ENCODE measurements at regions not wholly inside any gene's neighbourhood (a gene's known extent, or its start where the extent isn't known, plus 50 kb on each side); places are given as distances from the start of the nearest gene placed in this dataset.
"Not testable (repeated sequence)": the region's sequence is repeated elsewhere in the genome, so short reads cannot be mapped to it uniquely, and the experiment has no call there.

DNA sequence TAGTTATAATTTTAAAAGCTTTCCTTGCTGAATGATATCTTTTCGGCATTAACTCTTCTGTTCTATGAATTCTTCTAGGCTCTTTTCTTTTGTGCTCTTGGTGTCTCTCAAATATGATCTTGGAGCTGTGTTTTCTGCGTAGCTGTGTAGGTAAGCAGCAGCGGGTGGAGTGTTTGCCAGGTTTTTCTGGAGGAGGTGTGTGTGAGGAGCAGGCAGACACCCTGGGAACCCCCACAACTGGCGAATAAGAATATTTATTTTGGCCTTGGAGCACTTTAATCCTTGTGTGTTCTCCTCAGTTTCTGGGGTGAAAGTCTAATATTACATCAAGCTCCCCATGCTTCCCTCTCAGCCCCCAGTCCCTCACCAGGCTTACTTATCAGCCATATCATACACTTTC is 232.0 kb upstream of the FANCL start:
- Mint-ChIP-seq H3K27ac (no peak overlapping the region), H3K36me3 (no peaks in the 10 kb centered on the region), H3K4me1 (no peaks in the 10 kb centered on the region), H3K9me3 (no peaks in the 10 kb centered on the region), H3K4me3 (no peak overlapping the region), H3K27me3 (peaks cover 0 to 4% of the 10 kb centered on the region in 2 donors)
- H3K27me3 ChIP-seq (ENCODE audit: insufficient read depth, low read length), result no peaks in the 10 kb centered on the region
- no peaks in the 10 kb centered on the region for H3K4me1 ChIP-seq (ENCODE audit: insufficient read depth, low read length)
- ChIA-PET CTCF (ENCODE audit: partially characterized antibody) (no interaction called here), POLR2A (ENCODE audit: partially characterized antibody) (no interaction called here)
- no peaks in the 10 kb centered on the region for H3K36me3 ChIP-seq (ENCODE audit: insufficient read depth, low read length)
- H3K9me3 ChIP-seq (ENCODE audit: control insufficient read depth in 1 of 2, low read length in 2 of 2), result no peaks in the 10 kb centered on the region
- intact Hi-C loops (cut with micrococcal nuclease), result no loop called here
- no peak for DNase-seq
- H3K4me3 ChIP-seq (ENCODE audit: low read length in 2 of 2), result no peak overlapping the region
- no peak overlapping the region for H3K27ac ChIP-seq (ENCODE audit: low read depth, low read length)

DNA sequence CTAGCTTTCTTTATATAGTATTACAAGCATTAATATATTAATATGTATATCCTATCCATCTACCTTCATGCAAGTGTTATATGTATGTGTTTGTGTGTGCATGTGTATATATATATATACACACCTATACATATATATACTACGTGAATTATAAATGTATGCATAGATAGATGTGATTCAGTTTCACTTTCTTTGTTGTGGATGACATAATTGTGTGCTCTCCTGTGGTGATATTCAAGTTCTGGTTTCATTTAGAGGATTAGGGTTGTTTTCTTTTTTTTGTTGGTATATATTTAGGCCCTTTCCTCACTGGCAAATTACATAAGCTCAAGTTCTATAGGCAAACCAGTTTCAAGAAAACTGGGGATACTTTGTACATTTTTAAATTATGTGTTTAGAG is 225.7 kb upstream of the FANCL start:
- POLR2A ChIA-PET (ENCODE audit: partially characterized antibody), result no interaction called here
- no peak for DNase-seq
- intact Hi-C loops (cut with micrococcal nuclease), result no loop called here
- CTCF ChIA-PET (ENCODE audit: partially characterized antibody), result no interaction called here
- peaks cover 4% of the 10 kb centered on the region in 2 donors for H3K27me3 Mint-ChIP-seq
- H3K36me3 Mint-ChIP-seq, result no peaks in the 10 kb centered on the region
- H3K9me3 Mint-ChIP-seq, result peaks cover 0 to 2% (median 0%) of the 10 kb centered on the region in 8 donors
- Histone ChIP-seq H3K27ac (ENCODE audit: low read depth, low read length) (no peak overlapping the region), H3K4me1 (ENCODE audit: insufficient read depth, low read length) (no peaks in the 10 kb centered on the region), H3K4me3 (ENCODE audit: low read length in 2 of 2) (no peak overlapping the region), H3K36me3 (ENCODE audit: insufficient read depth, low read length) (no peaks in the 10 kb centered on the region), H3K27me3 (ENCODE audit: insufficient read depth, low read length) (no peaks in the 10 kb centered on the region), H3K9me3 (ENCODE audit: control insufficient read depth in 1 of 2, low read length in 2 of 2) (no peaks in the 10 kb centered on the region)
- peak overlapping the region in 3 of 8 donors; percentile 29 to 39 (median 29) for H3K4me3 Mint-ChIP-seq
- peaks cover 0 to 8% (median 1%) of the 10 kb centered on the region in 4 donors for H3K4me1 Mint-ChIP-seq
- H3K27ac Mint-ChIP-seq, result no peak overlapping the region

DNA sequence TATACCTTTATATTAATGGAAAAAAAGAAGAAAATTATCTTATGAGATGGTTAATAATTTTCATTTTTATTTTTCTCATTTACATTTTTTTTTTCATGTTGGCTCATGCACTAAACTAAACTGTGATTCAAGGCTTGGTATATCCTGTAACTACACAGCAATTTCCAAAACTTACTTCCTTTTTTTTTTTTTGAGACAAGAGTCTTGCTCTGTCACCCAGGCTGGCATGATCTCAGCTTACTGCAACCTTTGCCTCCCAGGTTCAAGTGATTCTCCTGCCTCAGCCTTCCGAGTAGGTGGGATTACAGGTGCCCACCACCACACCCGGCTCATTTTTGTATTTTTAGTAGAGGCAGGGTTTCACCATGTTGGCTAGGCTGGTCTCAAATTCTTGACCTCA is 224.9 kb upstream of the FANCL start:
- H3K27me3 Mint-ChIP-seq; H3K4me3 Mint-ChIP-seq; CTCF ChIA-PET (ENCODE audit: partially characterized antibody); H3K27ac Mint-ChIP-seq; intact Hi-C loops (cut with micrococcal nuclease); DNase-seq; H3K9me3 Mint-ChIP-seq; H3K4me1 Mint-ChIP-seq; H3K9me3 ChIP-seq (ENCODE audit: control insufficient read depth in 1 of 2, low read length in 2 of 2); H3K36me3 Mint-ChIP-seq; H3K27me3 ChIP-seq (ENCODE audit: insufficient read depth, low read length); H3K36me3 ChIP-seq (ENCODE audit: insufficient read depth, low read length); POLR2A ChIA-PET (ENCODE audit: partially characterized antibody); H3K27ac ChIP-seq (ENCODE audit: low read depth, low read length); H3K4me3 ChIP-seq (ENCODE audit: low read length in 2 of 2); H3K4me1 ChIP-seq (ENCODE audit: insufficient read depth, low read length): not testable (repeated sequence)

DNA sequence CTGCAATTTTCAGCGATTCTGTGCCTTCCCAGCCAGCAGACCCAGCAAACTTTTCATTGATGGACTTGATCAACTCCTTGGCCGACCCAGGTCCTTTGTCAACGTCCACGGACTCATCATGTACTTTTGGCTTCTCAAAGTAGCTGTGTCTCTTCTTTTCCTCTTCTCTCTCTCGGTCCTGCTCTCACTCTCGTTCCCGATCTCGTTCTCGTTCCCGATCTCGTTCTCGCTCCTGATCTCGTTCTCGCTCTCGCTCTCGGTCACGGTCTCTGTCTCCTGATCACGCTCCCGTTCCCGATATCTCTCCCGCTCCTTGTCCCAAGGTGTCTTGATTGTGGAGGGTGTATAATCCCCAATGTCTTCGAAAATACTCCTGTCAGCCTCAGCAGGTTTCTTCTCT is 219.5 kb upstream of the FANCL start:
- no peak overlapping the region for H3K27ac ChIP-seq (ENCODE audit: low read depth, low read length)
- no peak for DNase-seq
- no peaks in the 10 kb centered on the region for H3K9me3 ChIP-seq (ENCODE audit: control insufficient read depth in 1 of 2, low read length in 2 of 2)
- no peak overlapping the region for H3K27ac Mint-ChIP-seq
- H3K4me1 Mint-ChIP-seq, result no peaks in the 10 kb centered on the region
- H3K9me3 Mint-ChIP-seq, result peaks cover 0 to 2% (median 0%) of the 10 kb centered on the region in 8 donors
- H3K27me3 ChIP-seq (ENCODE audit: insufficient read depth, low read length), result no peaks in the 10 kb centered on the region
- H3K4me1 ChIP-seq (ENCODE audit: insufficient read depth, low read length), result no peaks in the 10 kb centered on the region
- H3K4me3 ChIP-seq (ENCODE audit: low read length in 2 of 2), result no peak overlapping the region
- intact Hi-C loops (cut with micrococcal nuclease), result no loop called here
- no peaks in the 10 kb centered on the region for H3K36me3 ChIP-seq (ENCODE audit: insufficient read depth, low read length)
- peaks cover 0 to 4% of the 10 kb centered on the region in 2 donors for H3K27me3 Mint-ChIP-seq
- H3K4me3 Mint-ChIP-seq, result no peak overlapping the region
- ChIA-PET POLR2A (ENCODE audit: partially characterized antibody) (no interaction called here), CTCF (ENCODE audit: partially characterized antibody) (no interaction called here)
- no peaks in the 10 kb centered on the region for H3K36me3 Mint-ChIP-seq

DNA sequence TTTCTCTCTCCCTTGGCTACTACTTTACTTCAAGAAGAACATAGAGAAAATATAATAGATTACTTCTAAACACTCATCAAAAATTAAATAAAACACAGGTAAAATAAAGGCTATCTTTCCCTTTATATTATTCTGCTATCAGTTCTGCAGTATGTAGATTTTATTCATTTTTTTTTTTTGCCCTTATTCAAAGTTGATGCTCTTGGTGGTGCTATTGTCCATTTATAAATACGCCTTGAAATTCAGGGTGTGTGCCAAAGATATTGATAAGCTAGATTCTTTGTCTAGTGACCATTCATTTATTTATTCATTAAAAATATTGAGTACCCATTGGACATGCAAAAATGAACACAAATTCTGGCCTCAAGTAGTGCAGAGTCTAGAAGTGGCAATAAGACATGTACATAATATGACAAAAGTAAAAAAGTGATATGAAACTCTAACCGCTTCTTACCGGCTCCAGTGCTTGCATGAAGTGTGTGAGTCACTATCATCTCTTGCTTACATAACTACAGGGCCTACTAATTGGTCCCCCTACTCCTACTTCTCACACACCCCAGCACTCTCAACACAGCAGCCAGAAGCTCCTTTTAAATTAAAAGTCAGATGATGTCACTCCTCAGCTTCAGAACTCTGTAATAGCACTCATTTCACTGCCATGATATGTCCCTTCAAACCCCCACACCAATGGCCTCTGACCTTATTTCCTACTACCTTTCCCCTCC is 208.3 kb upstream of the FANCL start:
- DNase-seq, result no peak
- intact Hi-C loops (cut with micrococcal nuclease), result loop anchor here (5.0 to 10.0 kb wide), 2 partner anchors 542 to 695 kb away; no protein-coding TSS in a partner anchor
- Histone ChIP-seq H3K27me3 (ENCODE audit: insufficient read depth, low read length) (no peaks in the 10 kb centered on the region), H3K4me3 (ENCODE audit: low read length in 2 of 2) (no peak overlapping the region), H3K9me3 (ENCODE audit: control insufficient read depth in 1 of 2, low read length in 2 of 2) (no peaks in the 10 kb centered on the region), H3K36me3 (ENCODE audit: insufficient read depth, low read length) (no peaks in the 10 kb centered on the region), H3K4me1 (ENCODE audit: insufficient read depth, low read length) (no peaks in the 10 kb centered on the region), H3K27ac (ENCODE audit: low read depth, low read length) (no peak overlapping the region)
- CTCF ChIA-PET (ENCODE audit: partially characterized antibody), result no interaction called here
- Mint-ChIP-seq H3K4me3 (no peak overlapping the region), H3K27me3 (peaks cover 2 to 7% of the 10 kb centered on the region in 2 donors), H3K27ac (no peak overlapping the region), H3K4me1 (no peaks in the 10 kb centered on the region), H3K36me3 (no peaks in the 10 kb centered on the region), H3K9me3 (no peaks in the 10 kb centered on the region)
- POLR2A ChIA-PET (ENCODE audit: partially characterized antibody), result no interaction called here

DNA sequence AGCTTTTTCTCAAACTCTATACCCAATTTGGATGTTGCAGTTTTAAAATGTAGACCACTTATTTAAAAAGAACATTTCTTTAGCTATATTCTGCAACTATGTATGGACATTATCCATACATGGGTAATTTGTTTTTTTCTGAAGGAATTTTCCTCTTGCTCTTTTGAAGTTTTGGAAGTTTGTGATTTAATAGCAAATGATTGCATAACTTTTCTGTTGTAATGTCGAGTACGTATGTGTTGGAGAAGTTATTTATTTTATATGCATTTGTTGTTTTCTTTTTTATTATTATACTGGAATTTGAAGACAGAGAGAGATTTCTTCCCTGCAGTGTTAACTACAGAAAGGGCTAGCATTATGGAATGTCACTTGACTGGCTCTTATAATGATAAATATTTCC is 207.7 kb upstream of the FANCL start:
- no peak overlapping the region for H3K4me3 ChIP-seq (ENCODE audit: low read length in 2 of 2)
- Mint-ChIP-seq H3K27me3 (peaks cover 2 to 7% of the 10 kb centered on the region in 2 donors), H3K4me1 (no peaks in the 10 kb centered on the region), H3K27ac (no peak overlapping the region), H3K9me3 (no peaks in the 10 kb centered on the region), H3K36me3 (no peaks in the 10 kb centered on the region), H3K4me3 (no peak overlapping the region)
- H3K9me3 ChIP-seq (ENCODE audit: control insufficient read depth in 1 of 2, low read length in 2 of 2), result no peaks in the 10 kb centered on the region
- no peaks in the 10 kb centered on the region for H3K4me1 ChIP-seq (ENCODE audit: insufficient read depth, low read length)
- no peaks in the 10 kb centered on the region for H3K27me3 ChIP-seq (ENCODE audit: insufficient read depth, low read length)
- ChIA-PET CTCF (ENCODE audit: partially characterized antibody) (interaction anchor here (1.4 kb wide), 1 partner anchor 543 kb away, joined by 4 read pairs; no protein-coding TSS in a partner anchor), POLR2A (ENCODE audit: partially characterized antibody) (no interaction called here)
- H3K36me3 ChIP-seq (ENCODE audit: insufficient read depth, low read length), result no peaks in the 10 kb centered on the region
- intact Hi-C loops (cut with micrococcal nuclease), result loop anchor here (5.0 to 10.0 kb wide), 2 partner anchors 542 to 694 kb away; no protein-coding TSS in a partner anchor
- no peak for DNase-seq
- no peak overlapping the region for H3K27ac ChIP-seq (ENCODE audit: low read depth, low read length)

DNA sequence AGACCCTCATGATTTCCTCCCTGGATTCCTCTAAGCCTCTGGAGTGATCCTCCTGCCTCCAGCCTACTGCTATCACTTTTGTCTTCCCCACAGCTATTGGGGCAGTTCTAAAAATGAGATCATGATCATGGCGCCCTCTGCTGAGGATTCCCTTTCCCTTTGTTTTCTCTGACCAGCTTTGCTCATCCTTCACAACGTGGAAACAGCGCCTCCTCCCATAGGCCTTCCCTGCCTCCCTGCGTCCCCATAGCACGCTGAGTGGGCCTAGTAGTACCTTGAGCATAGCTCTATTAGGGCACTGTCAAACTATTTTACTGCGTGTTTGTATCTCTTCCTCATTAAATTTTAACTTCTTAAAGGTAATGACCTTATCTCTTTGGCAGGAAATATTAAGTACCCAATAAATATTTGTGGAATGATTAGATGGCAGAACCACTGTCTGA is 207.0 kb upstream of the FANCL start:
- no peaks in the 10 kb centered on the region for H3K4me1 ChIP-seq (ENCODE audit: insufficient read depth, low read length)
- Mint-ChIP-seq H3K27me3 (peaks cover 2 to 7% of the 10 kb centered on the region in 2 donors), H3K9me3 (no peaks in the 10 kb centered on the region), H3K27ac (no peak overlapping the region), H3K4me1 (no peaks in the 10 kb centered on the region), H3K4me3 (no peak overlapping the region), H3K36me3 (no peaks in the 10 kb centered on the region)
- H3K27ac ChIP-seq (ENCODE audit: low read depth, low read length), result no peak overlapping the region
- no peak for DNase-seq
- H3K4me3 ChIP-seq (ENCODE audit: low read length in 2 of 2), result no peak overlapping the region
- H3K9me3 ChIP-seq (ENCODE audit: control insufficient read depth in 1 of 2, low read length in 2 of 2), result no peaks in the 10 kb centered on the region
- H3K27me3 ChIP-seq (ENCODE audit: insufficient read depth, low read length), result no peaks in the 10 kb centered on the region
- ChIA-PET POLR2A (ENCODE audit: partially characterized antibody) (no interaction called here), CTCF (ENCODE audit: partially characterized antibody) (interaction anchor here (1.2 to 1.4 kb wide), 2 partner anchors 542 to 692 kb away, joined by 3 to 4 read pairs; no protein-coding TSS in a partner anchor)
- no peaks in the 10 kb centered on the region for H3K36me3 ChIP-seq (ENCODE audit: insufficient read depth, low read length)
- intact Hi-C loops (cut with micrococcal nuclease), result loop anchor here (5.0 to 10.0 kb wide), 2 partner anchors 541 to 693 kb away; no protein-coding TSS in a partner anchor
